NCI-H345 (cell line): ENCODE measurements at regions not wholly inside any gene's neighbourhood (a gene's known extent, or its start where the extent isn't known, plus 50 kb on each side); places are given as distances from the start of the nearest gene placed in this dataset.

Experiments
- DNase-seq: peaks from one replicate; lab custom pipeline; 2025; lab: John Stamatoyannopoulos, UW

- no peak for DNase-seq
Observed at GRCh38 chr6:21997119-21998037, 299.5 kb downstream of the PRL start.

GRCh38 chr6:21998582-21998981 is 298.3 kb downstream of the PRL start:
- peak; percentile 3 for DNase-seq

- DNase-seq, result peak; percentile 18
Observed at GRCh38 chr6:21999012-21999528, 297.8 kb downstream of the PRL start.

GRCh38 chr6:21999741-22000140 is 297.1 kb downstream of the PRL start:
- DNase-seq, result no peak

- no peak for DNase-seq
Observed at GRCh38 chr6:22001396-22002027, 295.3 kb downstream of the PRL start.

GRCh38 chr6:22003287-22003686 is 293.5 kb downstream of the PRL start:
- DNase-seq, result no peak

GRCh38 chr6:22006795-22007194 is 290.0 kb downstream of the PRL start:
- no peak for DNase-seq

GRCh38 chr6:22007469-22007868 is 289.4 kb downstream of the PRL start:
- DNase-seq, result no peak

GRCh38 chr6:22008248-22008836 is 288.5 kb downstream of the PRL start:
- no peak for DNase-seq

- DNase-seq, result no peak
Observed at GRCh38 chr6:22010102-22010501, 286.7 kb downstream of the PRL start.

GRCh38 chr6:22015216-22015615 is 281.6 kb downstream of the PRL start:
- no peak for DNase-seq

- no peak for DNase-seq
Observed at GRCh38 chr6:22015944-22016343, 280.9 kb downstream of the PRL start.

GRCh38 chr6:22017272-22017671 is 279.6 kb downstream of the PRL start:
- DNase-seq, result peak; percentile 9

GRCh38 chr6:22017766-22018165 is 279.1 kb downstream of the PRL start:
- DNase-seq, result peak; percentile 11

GRCh38 chr6:22019857-22020256 is 277.0 kb downstream of the PRL start:
- DNase-seq, result no peak

GRCh38 chr6:22020299-22021003 is 276.4 kb downstream of the PRL start:
- DNase-seq, result no peak

GRCh38 chr6:22021966-22022365 is 274.9 kb downstream of the PRL start:
- no peak for DNase-seq

GRCh38 chr6:22023937-22024336 is 272.9 kb downstream of the PRL start:
- DNase-seq, result no peak

GRCh38 chr6:22024973-22025467 is 271.8 kb downstream of the PRL start:
- no peak for DNase-seq

GRCh38 chr6:22025468-22026163 is 271.2 kb downstream of the PRL start:
- no peak for DNase-seq

- no peak for DNase-seq
Observed at GRCh38 chr6:22026164-22026678, 270.6 kb downstream of the PRL start.
